BE2C (cell line): ENCODE measurements at regions not wholly inside any gene's neighbourhood (a gene's known extent, or its start where the extent isn't known, plus 50 kb on each side); places are given as distances from the start of the nearest gene placed in this dataset.

Experiments used
- DNase-seq: peaks from one replicate; pipeline ENCODE4 v3.0.0-alpha.2; 2020
- H3K27me3 ChIP-seq: fragments of 250-450 bp; sonication (Bioruptor Pico); 2 replicates; pipeline ENCODE4 v1.5.1; 2020; ENCODE audit warnings: mild to moderate bottlenecking
- H3K36me3 ChIP-seq: fragments of 250-450 bp; sonication (Bioruptor Pico); 2 replicates; pipeline ENCODE4 v1.5.1; 2020; ENCODE audit warnings: mild to moderate bottlenecking
- H3K4me1 ChIP-seq: fragments of 250-450 bp; sonication (Bioruptor Pico); 2 replicates; pipeline ENCODE4 v1.5.1; 2020
- H3K4me3 ChIP-seq: 2 replicates; pipeline ENCODE4 v1.5.1; 2011; ENCODE audit warnings: low read depth, low read length
- H3K9me3 ChIP-seq: fragments of 250-450 bp; sonication (Bioruptor Pico); 2 replicates; pipeline ENCODE4 v1.5.1; 2020
- CTCF ChIP-seq: IDR thresholded peaks from 2 replicates; pipeline ENCODE4 v1.5.1; 2012; ENCODE audit warnings: mild to moderate bottlenecking, low read depth, low read length

- no peak for TF ChIP-seq CTCF
- DNase-seq: no peak
- H3K9me3 ChIP-seq: no peaks in the 10 kb centered on the region
- no peak overlapping the region for H3K4me3 ChIP-seq
- no peaks in the 10 kb centered on the region for H3K36me3 ChIP-seq
- no peaks in the 10 kb centered on the region for H3K27me3 ChIP-seq
- H3K4me1 ChIP-seq: no peaks in the 10 kb centered on the region
Observed at GRCh38 chr1:147811273-147811672, 50.9 kb upstream of the GJA5 start.

GRCh38 chr1:147811751-147812150, 51.3 kb upstream of the GJA5 start:
- H3K27me3 ChIP-seq: no peaks in the 10 kb centered on the region
- TF ChIP-seq CTCF: no peak
- H3K36me3 ChIP-seq: no peaks in the 10 kb centered on the region
- no peak for DNase-seq
- no peaks in the 10 kb centered on the region for H3K9me3 ChIP-seq
- no peak overlapping the region for H3K4me3 ChIP-seq
- H3K4me1 ChIP-seq: no peaks in the 10 kb centered on the region

- Histone ChIP-seq H3K4me1 (no peaks in the 10 kb centered on the region), H3K4me3 (no peak overlapping the region), H3K27me3 (no peaks in the 10 kb centered on the region), H3K9me3 (no peaks in the 10 kb centered on the region), H3K36me3 (no peaks in the 10 kb centered on the region)
- DNase-seq: no peak
- TF ChIP-seq CTCF: no peak
Observed at GRCh38 chr1:147812799-147813198, 52.4 kb upstream of the GJA5 start.

- Histone ChIP-seq H3K27me3 (no peaks in the 10 kb centered on the region; the same call in 1 of the 2 replicates), H3K4me1 (no peaks in the 10 kb centered on the region), H3K9me3 (no peaks in the 10 kb centered on the region), H3K36me3 (no peaks in the 10 kb centered on the region), H3K4me3 (no peak overlapping the region)
- peak; percentile 25; the same call in 1 of the 2 replicates for TF ChIP-seq CTCF
- peak; percentile 15 for DNase-seq
Observed at GRCh38 chr1:147815503-147815902, 55.1 kb upstream of the GJA5 start.

- Histone ChIP-seq H3K9me3 (no peaks in the 10 kb centered on the region), H3K4me1 (no peaks in the 10 kb centered on the region), H3K36me3 (no peaks in the 10 kb centered on the region), H3K27me3 (peaks cover 5% of the 10 kb centered on the region; the same call in 1 of the 2 replicates), H3K4me3 (no peak overlapping the region)
- no peak for DNase-seq
- no peak for TF ChIP-seq CTCF
Observed at GRCh38 chr1:147820761-147821297, 60.4 kb upstream of the GJA5 start.

GRCh38 chr1:147821883-147822282, 61.5 kb upstream of the GJA5 start:
- no peaks in the 10 kb centered on the region for H3K9me3 ChIP-seq
- no peak for TF ChIP-seq CTCF
- H3K36me3 ChIP-seq: no peaks in the 10 kb centered on the region
- H3K27me3 ChIP-seq: peaks cover 5% of the 10 kb centered on the region; the same call in 1 of the 2 replicates
- DNase-seq: no peak
- H3K4me3 ChIP-seq: no peak overlapping the region
- H3K4me1 ChIP-seq: no peaks in the 10 kb centered on the region
